HCT116 (cell line): ENCODE measurements at regions not wholly inside any gene's neighbourhood (a gene's known extent, or its start where the extent isn't known, plus 50 kb on each side); places are given as distances from the start of the nearest gene placed in this dataset.

ENCODE experiments used
- ATAC-seq: fragments of 200-7000 bp; cut with Tn5 transposase; 2 replicates; pipeline ENCODE4 v1.9.1; 2020; ENCODE audit warnings: mild to moderate bottlenecking, moderate library complexity
- BruUV-seq: library from RNA; stranded (reverse); fragments of 400-500 nt; replicated peaks from 2 replicates; lab custom pipeline; 2021; lab: Mats Ljungman, UMichigan
- CTCF ChIA-PET: fragments of 300-600 bp; sonication (Branson Sonifier 250); formaldehyde crosslinking; loops from one replicate; lab custom pipeline; 2021; ENCODE audit warnings: antibody characterized with exemption; lab: Charles Lee
- POLR2A ChIA-PET: fragments of 300-600, 350-600 bp; sonication (Branson Sonifier 250); formaldehyde crosslinking; loops from one replicate; lab custom pipeline; 2021; ENCODE audit warnings: antibody characterized with exemption; lab: Charles Lee
- RAD21 ChIA-PET, 2 experiments: fragments of 300-600 bp; sonication (Branson Sonifier 250); formaldehyde crosslinking; loops; one replicate each; lab custom pipeline; 2023; ENCODE audit warnings: low total read pairs in 2 of 2; ENCODE audit not compliant: uncharacterized antibody in 2 of 2, unreplicated experiment in 2 of 2, low non-redundant PET in 1 of 2; lab: Charles Lee
- DNase-seq: peaks from one replicate; pipeline ENCODE4 v3.0.0-alpha.2; 2010; ENCODE audit warnings: low read depth, low spot score
- H2AFZ ChIP-seq: fragments of 200-600 bp; shearing (Covaris generic), sonication (generic); 2 replicates; pipeline ENCODE4 v1.6.1; 2017; ENCODE audit warnings: low read depth, mixed run types, mixed read lengths, antibody characterized with exemption, low read length; ENCODE audit not compliant: poor library complexity, severe bottlenecking
- H3K27ac ChIP-seq: 2 replicates; pipeline ENCODE4 v1.5.1; 2012; ENCODE audit warnings: low read depth, low read length
- H3K27me3 ChIP-seq: fragments of 200-600 bp; sonication (generic); 2 replicates; pipeline ENCODE4 v1.6.1; 2016; ENCODE audit warnings: mixed run types, low read length, mixed read lengths; ENCODE audit not compliant: insufficient read depth
- H3K36me3 ChIP-seq, 2 experiments: fragments of 200-500 bp in 1 of 2; fragments of 200-600 bp in 1 of 2; sonication (Bioruptor generic) in 1 of 2; sonication (generic) in 1 of 2; 2 replicates each; pipeline versions ENCODE4 v1.5.1 to v1.6.1; 2014 to 2016; ENCODE audit warnings: low read length in 2 of 2, inconsistent platforms in 1 of 2, mixed read lengths in 1 of 2, mixed run types in 1 of 2; ENCODE audit not compliant: insufficient read depth in 2 of 2, control insufficient read depth in 1 of 2
- H3K4me1 ChIP-seq, 2 experiments: fragments of 200-600 bp in 1 of 2; sonication (generic) in 1 of 2; 2 replicates each; pipeline versions ENCODE4 v1.5.1 to v1.6.1; 2012 to 2017; ENCODE audit warnings: low read length in 2 of 2, inconsistent platforms in 1 of 2, mild to moderate bottlenecking in 1 of 2, mixed read lengths in 1 of 2, mixed run types in 1 of 2, moderate library complexity in 1 of 2; ENCODE audit not compliant: insufficient read depth in 2 of 2, control insufficient read depth in 1 of 2
- H3K4me2 ChIP-seq: fragments of 200-600 bp; sonication (generic); 2 replicates; pipeline ENCODE4 v1.6.1; 2017; ENCODE audit warnings: mixed run types, low read length, mixed read lengths
- H3K4me3 ChIP-seq, 2 experiments: fragments of 200-600 bp in 1 of 2; sonication (generic) in 1 of 2; replicated peaks in 1 of 2; 2 replicates each; pipeline ENCODE4 v1.5.1; 2011 to 2016; ENCODE audit warnings: low read length in 2 of 2, control low read depth in 1 of 2, low read depth in 1 of 2, mild to moderate bottlenecking in 1 of 2, mixed read lengths in 1 of 2, mixed run types in 1 of 2
- H3K79me2 ChIP-seq: fragments of 200-600 bp; sonication (generic); 2 replicates; pipeline ENCODE4 v1.6.1; 2017; ENCODE audit warnings: mild to moderate bottlenecking, mixed run types, low read length, moderate library complexity, mixed read lengths; ENCODE audit not compliant: insufficient read depth
- H3K9ac ChIP-seq: fragments of 200-600 bp; sonication (generic); 2 replicates; pipeline ENCODE4 v1.6.1; 2016; ENCODE audit warnings: low read length, mixed read lengths
- H3K9me2 ChIP-seq: fragments of 200-600 bp; sonication (generic), shearing (Covaris generic); 2 replicates; pipeline ENCODE4 v1.6.1; 2017; ENCODE audit warnings: mixed run types, mild to moderate bottlenecking, moderate library complexity; ENCODE audit not compliant: insufficient read depth
- H3K9me3 ChIP-seq, 2 experiments: fragments of 200-500 bp in 1 of 2; fragments of 200-600 bp in 1 of 2; sonication (Bioruptor generic) in 1 of 2; sonication (generic) in 1 of 2; 2 replicates each; pipeline ENCODE4 v1.6.1; 2014 to 2017; ENCODE audit warnings: low read length in 2 of 2, mixed read lengths in 2 of 2, inconsistent platforms in 1 of 2, low read depth in 1 of 2, mild to moderate bottlenecking in 1 of 2, mixed run types in 1 of 2, moderate library complexity in 1 of 2; ENCODE audit not compliant: control insufficient read depth in 1 of 2, insufficient read depth in 1 of 2
- H4K20me1 ChIP-seq: fragments of 200-600 bp; sonication (generic), shearing (Covaris generic); 2 replicates; pipeline ENCODE4 v1.6.1; 2017; ENCODE audit warnings: mixed run types, mild to moderate bottlenecking, moderate library complexity; ENCODE audit not compliant: insufficient read depth
- CEBPB ChIP-seq: IDR thresholded peaks from 2 replicates; pipeline ENCODE4 v1.6.1; 2012; ENCODE audit warnings: low read depth
- CTCF ChIP-seq, 3 experiments: fragments of 200-600 bp in 1 of 3; sonication (generic) in 1 of 3; IDR thresholded peaks in 2 of 3; conservative IDR thresholded peaks in 1 of 3; 2 replicates each; pipeline ENCODE4 v1.5.1; 2012 to 2017; ENCODE audit warnings: low read depth in 2 of 3, low read length in 2 of 3, antibody characterized with exemption in 1 of 3, borderline replicate concordance in 1 of 3, control low read depth in 1 of 3, mild to moderate bottlenecking in 1 of 3, mixed read lengths in 1 of 3, mixed run types in 1 of 3, moderate library complexity in 1 of 3; ENCODE audit not compliant: insufficient read depth in 1 of 3
- EGR1 ChIP-seq: IDR thresholded peaks from 2 replicates; pipeline ENCODE4 v1.6.1; 2012; ENCODE audit warnings: low read depth
- ELF1 ChIP-seq: IDR thresholded peaks from 2 replicates; pipeline ENCODE4 v1.6.1; 2012; ENCODE audit warnings: low read depth, borderline replicate concordance
- EZH2phosphoT487 ChIP-seq: fragments of 200-600 bp; IDR thresholded peaks from 2 replicates; pipeline ENCODE4 v1.6.1; 2018; ENCODE audit warnings: antibody characterized with exemption, borderline replicate concordance
- FOSL1 ChIP-seq: IDR thresholded peaks from 2 replicates; pipeline ENCODE4 v1.6.1; 2012; ENCODE audit warnings: low read depth
- JUND ChIP-seq: IDR thresholded peaks from 2 replicates; pipeline ENCODE4 v1.6.1; 2012
- POLR2A ChIP-seq: IDR thresholded peaks from 2 replicates; pipeline ENCODE4 v1.7.0; 2011; ENCODE audit warnings: borderline replicate concordance; ENCODE audit not compliant: insufficient read depth, insufficient read length; ENCODE audit errors: extremely low read depth
- POLR2AphosphoS5 ChIP-seq: IDR thresholded peaks from 2 replicates; pipeline ENCODE4 v1.6.1; 2011; ENCODE audit warnings: mild to moderate bottlenecking, low read depth, low read length, moderate library complexity
- RAD21 ChIP-seq: IDR thresholded peaks from 2 replicates; pipeline ENCODE4 v1.6.1; 2012; ENCODE audit warnings: low read depth, mild to moderate bottlenecking
- REST ChIP-seq: IDR thresholded peaks from 2 replicates; pipeline ENCODE4 v1.6.1; 2012; ENCODE audit warnings: low read depth
- SIN3A ChIP-seq: IDR thresholded peaks from 2 replicates; pipeline ENCODE4 v1.6.1; 2012; ENCODE audit warnings: low read depth
- SP1 ChIP-seq: IDR thresholded peaks from 2 replicates; pipeline ENCODE4 v1.6.1; 2012; ENCODE audit warnings: low read depth
- SRF ChIP-seq: IDR thresholded peaks from 2 replicates; pipeline ENCODE4 v1.6.1; 2012; ENCODE audit warnings: low read depth
- TCF7L2 ChIP-seq: IDR thresholded peaks from 2 replicates; pipeline ENCODE4 v1.7.0; 2011; ENCODE audit warnings: borderline replicate concordance, inconsistent platforms; ENCODE audit not compliant: insufficient read depth, insufficient read length; ENCODE audit errors: extremely low read depth
- YY1 ChIP-seq: IDR thresholded peaks from 2 replicates; pipeline ENCODE4 v1.6.1; 2011; ENCODE audit warnings: low read length, low read depth, moderate library complexity, mild to moderate bottlenecking; ENCODE audit not compliant: insufficient replicate concordance; ENCODE audit errors: extremely low read depth
- ZBTB33 ChIP-seq: IDR thresholded peaks from 2 replicates; pipeline ENCODE4 v1.6.1; 2011; ENCODE audit warnings: mild to moderate bottlenecking, low read length, moderate library complexity; ENCODE audit not compliant: insufficient replicate concordance; ENCODE audit errors: extremely low read depth
- intact Hi-C: fragments of 100-400 bp; cut with micrococcal nuclease; formaldehyde crosslinking; loops from 2 replicates; pipeline ENCODE4 v1.10.0; 2022
- TF ChIP-seq, protein P1 (sequence below): IDR thresholded peaks from 2 replicates; pipeline ENCODE4 v1.6.1; 2012

- Histone ChIP-seq H3K4me1 (peaks cover 34 to 39% of the 10 kb centered on the region in 2 experiments), H3K9me3 (no peaks in the 10 kb centered on the region), H2AFZ (no peak overlapping the region), H3K27ac (peak overlapping the region; percentile 81), H3K9me2 (no peaks in the 10 kb centered on the region), H3K79me2 (no peaks in the 10 kb centered on the region), H3K9ac (peak overlapping the region; percentile 60), H3K4me3 (no peak overlapping the region), H4K20me1 (no peaks in the 10 kb centered on the region), H3K27me3 (no peaks in the 10 kb centered on the region), H3K4me2 (peak overlapping the region; percentile 87; the same call in 1 of the 2 replicates), H3K36me3 (no peaks in the 10 kb centered on the region)
- POLR2A ChIA-PET: no interaction called here
- BruUV-seq: no TSS peak
- DNase-seq (no peak), ATAC-seq (no peak)
- RAD21 ChIA-PET: no interaction called here
- intact Hi-C loops: no loop called here
- TF ChIP-seq SP1: no peak
- no peak for TF ChIP-seq FOSL1
- TF ChIP-seq POLR2A: no peak
- no peak for TF ChIP-seq YY1
- TF ChIP-seq EZH2phosphoT487: no peak
- TF ChIP-seq REST: no peak
- no peak for TF ChIP-seq SRF
- no peak for TF ChIP-seq SIN3A
- no peak for TF ChIP-seq CTCF (IDR thresholded peaks at IDR 0.05 in 2 of 3, conservative IDR thresholded peaks at IDR 0.05 in 1 of 3; ENCODE audit: borderline replicate concordance in 1 of 3, insufficient read depth in 1 of 3, low read depth in 2 of 3, low read length in 2 of 3)
- no peak for TF ChIP-seq POLR2AphosphoS5
- TF ChIP-seq JUND: no peak
- no peak for TF ChIP-seq ELF1
- TF ChIP-seq, protein P1, sequence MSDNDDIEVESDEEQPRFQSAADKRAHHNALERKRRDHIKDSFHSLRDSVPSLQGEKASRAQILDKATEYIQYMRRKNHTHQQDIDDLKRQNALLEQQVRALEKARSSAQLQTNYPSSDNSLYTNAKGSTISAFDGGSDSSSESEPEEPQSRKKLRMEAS: no peak
- TF ChIP-seq CEBPB: no peak
- no peak for TF ChIP-seq TCF7L2
- TF ChIP-seq EGR1: no peak
- TF ChIP-seq RAD21: no peak
- no peak for TF ChIP-seq ZBTB33
- TF ChIP-seq, all 23 proteins: peak for 0
- CTCF ChIA-PET: interaction anchor here (1.2 to 1.5 kb wide), 3 partner anchors 23 to 96 kb away, joined by 6 to 10 read pairs (median 7); no protein-coding TSS in a partner anchor
These were observed 99.5 kb upstream of the GSE1 start for GRCh38 chr16:85513649-85514048.
